OCI-LY3 (cell line): ENCODE measurements at regions not wholly inside any gene's neighbourhood (a gene's known extent, or its start where the extent isn't known, plus 50 kb on each side); places are given as distances from the start of the nearest gene placed in this dataset.

Experiments
- H2AFZ ChIP-seq: fragments of 200-600, 300-600 bp; shearing (Covaris generic); 2 replicates; pipeline ENCODE4 v1.6.0; 2014; ENCODE audit warnings: antibody characterized with exemption, low read depth, low read length
- H3K27ac ChIP-seq: fragments of 200-600, 300-600 bp; sonication (generic); 2 replicates; pipeline ENCODE4 v1.5.1; 2014; ENCODE audit warnings: mild to moderate bottlenecking, low read length, moderate library complexity, mixed read lengths
- H3K27me3 ChIP-seq: fragments of 200-600, 300-600 bp; sonication (generic); 2 replicates; pipeline ENCODE4 v1.6.1; 2014; ENCODE audit warnings: low read depth, low read length, mixed read lengths
- H3K36me3 ChIP-seq: fragments of 200-600, 300-600 bp; sonication (generic); replicated peaks from 2 replicates; pipeline ENCODE3; 2014; ENCODE audit warnings: low read depth, low read length, mixed read lengths
- H3K4me1 ChIP-seq: fragments of 300-600, 200-600 bp; sonication (generic); 2 replicates; pipeline ENCODE4 v1.6.1; 2014; ENCODE audit warnings: low read length, mixed read lengths
- H3K4me2 ChIP-seq: fragments of 200-600, 300-600 bp; sonication (generic); 2 replicates; pipeline ENCODE4 v1.6.1; 2014; ENCODE audit warnings: low read length, mixed read lengths
- H3K4me3 ChIP-seq: fragments of 300-600, 200-600 bp; sonication (generic); 2 replicates; pipeline ENCODE4 v1.5.1; 2014; ENCODE audit warnings: antibody characterized with exemption, mild to moderate bottlenecking, low read length, moderate library complexity
- H3K79me2 ChIP-seq: fragments of 300-600, 200-600 bp; shearing (Covaris generic); 2 replicates; pipeline ENCODE4 v1.6.1; 2014; ENCODE audit warnings: mild to moderate bottlenecking, low read length, mixed read lengths
- H3K9ac ChIP-seq: fragments of 300-600, 200-600 bp; shearing (Covaris generic); 2 replicates; pipeline ENCODE4 v1.6.0; 2014; ENCODE audit warnings: mild to moderate bottlenecking, low read length, moderate library complexity
- H3K9me3 ChIP-seq: fragments of 200-600, 300-600 bp; shearing (Covaris generic); 2 replicates; pipeline ENCODE4 v1.6.1; 2014; ENCODE audit warnings: low read length, mixed read lengths; ENCODE audit not compliant: insufficient read depth
- H4K20me1 ChIP-seq: fragments of 200-600, 300-600 bp; sonication (generic); 2 replicates; pipeline ENCODE4 v1.6.1; 2016; ENCODE audit warnings: low read length, mixed read lengths; ENCODE audit not compliant: insufficient read depth
- CTCF ChIP-seq: fragments of 200-600, 300-600 bp; sonication (generic); IDR thresholded peaks from 2 replicates; pipeline ENCODE4 v1.5.1; 2014; ENCODE audit warnings: antibody characterized with exemption, low read length, low read depth
- EZH2phosphoT487 ChIP-seq: fragments of 200-600 bp; shearing (Covaris generic); IDR thresholded peaks from 2 replicates; pipeline ENCODE4 v1.6.1; 2018; ENCODE audit warnings: antibody characterized with exemption, mixed run types, low read depth

- peak overlapping the region; percentile 58 for H2AFZ ChIP-seq
- no peaks in the 10 kb centered on the region for H3K79me2 ChIP-seq
- TF ChIP-seq EZH2phosphoT487 = no peak
- TF ChIP-seq CTCF = no peak
Measured at GRCh38 chr6:84908304-84908904, 144.0 kb upstream of the TBX18 start.

DNA sequence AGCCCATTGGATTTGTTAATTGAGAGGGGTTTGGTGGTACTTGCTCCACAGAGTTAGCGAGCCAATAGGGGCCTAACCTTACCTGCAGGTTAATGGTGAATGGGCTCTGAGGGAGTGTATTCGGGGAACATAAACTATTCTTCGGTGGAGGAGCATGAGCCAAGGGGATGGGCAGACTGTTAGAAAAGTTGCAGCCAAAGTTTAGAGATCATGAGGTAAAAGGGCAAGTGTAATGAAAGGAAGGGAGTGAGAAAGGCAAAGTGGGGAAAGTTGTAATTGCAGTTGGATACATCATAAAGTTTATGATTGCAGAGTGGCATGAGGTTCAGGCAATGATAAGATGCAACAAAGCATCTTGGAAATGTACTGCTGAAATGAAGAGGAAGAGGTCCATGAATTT, 142.1 kb upstream of the TBX18 start:
- no peaks in the 10 kb centered on the region for H3K79me2 ChIP-seq
- H4K20me1 ChIP-seq = no peaks in the 10 kb centered on the region
- H3K27me3 ChIP-seq = no peaks in the 10 kb centered on the region
- no peak overlapping the region for H3K27ac ChIP-seq
- no peak overlapping the region for H3K4me2 ChIP-seq
- no peak overlapping the region for H2AFZ ChIP-seq
- no peaks in the 10 kb centered on the region for H3K36me3 ChIP-seq
- no peak overlapping the region for H3K4me3 ChIP-seq
- no peaks in the 10 kb centered on the region for H3K9me3 ChIP-seq
- H3K9ac ChIP-seq = no peak overlapping the region
- TF ChIP-seq CTCF (no peak), EZH2phosphoT487 (no peak)
- peaks cover 23% of the 10 kb centered on the region for H3K4me1 ChIP-seq

More at GRCh38 chr6:84908304-84908904, 144.0 kb upstream of the TBX18 start:
- Histone ChIP-seq H4K20me1 (no peaks in the 10 kb centered on the region), H3K4me1 (peaks cover 23% of the 10 kb centered on the region), H3K27me3 (no peaks in the 10 kb centered on the region), H3K4me2 (peak overlapping the region; percentile 52), H3K4me3 (no peak overlapping the region), H3K9me3 (no peaks in the 10 kb centered on the region), H3K27ac (no peak overlapping the region), H3K9ac (no peak overlapping the region), H3K36me3 (no peaks in the 10 kb centered on the region)

GRCh38 chr6:84905823-84906222, 141.4 kb upstream of the TBX18 start:
- H3K4me2 ChIP-seq = no peak overlapping the region
- H3K4me3 ChIP-seq = no peak overlapping the region
- H3K79me2 ChIP-seq = no peaks in the 10 kb centered on the region
- H3K27ac ChIP-seq = no peak overlapping the region
- peaks cover 23% of the 10 kb centered on the region for H3K4me1 ChIP-seq
- no peaks in the 10 kb centered on the region for H3K36me3 ChIP-seq
- no peaks in the 10 kb centered on the region for H4K20me1 ChIP-seq
- no peaks in the 10 kb centered on the region for H3K9me3 ChIP-seq
- no peak overlapping the region for H3K9ac ChIP-seq
- no peak overlapping the region for H2AFZ ChIP-seq
- no peak for TF ChIP-seq EZH2phosphoT487
- TF ChIP-seq CTCF = no peak
- no peaks in the 10 kb centered on the region for H3K27me3 ChIP-seq

DNA sequence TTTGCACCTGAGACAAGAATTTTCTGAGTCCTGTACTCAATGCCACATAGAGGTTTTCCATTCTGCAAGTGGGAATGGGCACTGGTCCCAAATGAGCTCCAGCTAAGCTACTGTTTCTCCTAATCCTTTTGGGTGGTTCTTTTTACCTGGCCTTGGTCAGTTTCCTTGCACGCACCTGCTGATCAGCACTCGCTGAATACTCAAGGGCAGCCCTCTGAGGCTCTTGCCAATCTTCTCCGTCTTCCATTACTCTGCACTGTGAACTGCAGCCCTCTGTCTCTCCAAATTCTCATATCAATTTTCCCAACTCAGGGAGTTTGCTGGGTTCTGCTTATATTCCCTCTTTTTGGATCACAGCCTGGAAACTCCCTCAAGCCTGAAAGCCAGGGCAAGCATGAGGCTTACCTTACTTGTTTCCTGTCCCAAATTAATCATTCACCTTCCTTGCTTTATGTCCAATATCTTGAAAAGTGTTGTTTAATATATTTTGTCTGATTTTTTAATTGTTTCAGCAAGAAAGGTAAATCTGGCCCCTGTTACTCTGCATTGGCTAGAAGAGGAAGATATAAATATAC, 138.0 kb upstream of the TBX18 start:
- Histone ChIP-seq H3K4me3 (no peak overlapping the region), H3K9me3 (no peaks in the 10 kb centered on the region), H2AFZ (no peak overlapping the region), H3K9ac (no peak overlapping the region), H3K36me3 (no peaks in the 10 kb centered on the region), H3K79me2 (no peaks in the 10 kb centered on the region), H3K4me1 (peaks cover 15% of the 10 kb centered on the region), H3K27ac (no peak overlapping the region), H3K4me2 (no peak overlapping the region), H4K20me1 (no peaks in the 10 kb centered on the region), H3K27me3 (no peaks in the 10 kb centered on the region)
- TF ChIP-seq EZH2phosphoT487 (no peak), CTCF (no peak)
